Neuronal stem cell (in vitro differentiated cells): ENCODE measurements at regions not wholly inside any gene's neighbourhood (a gene's known extent, or its start where the extent isn't known, plus 50 kb on each side); places are given as distances from the start of the nearest gene placed in this dataset.

ENCODE experiments used
- DNase-seq: peaks from one replicate; pipeline ENCODE4 v3.0.0-alpha.2; 2013; ENCODE audit warnings: low spot score
- H2AFZ ChIP-seq: one replicate; pipeline ENCODE4 v1.6.1; 2013; ENCODE audit warnings: mild to moderate bottlenecking, low read length, inconsistent platforms
- H2AK5ac ChIP-seq: 2 replicates; pipeline ENCODE4 v1.6.1; 2013; ENCODE audit warnings: low read depth, mild to moderate bottlenecking, inconsistent platforms, low read length, moderate library complexity, mixed read lengths
- H2BK120ac ChIP-seq: 2 replicates; pipeline ENCODE4 v1.6.1; 2013; ENCODE audit warnings: low read depth, mild to moderate bottlenecking, inconsistent platforms, low read length, moderate library complexity, mixed read lengths
- H2BK12ac ChIP-seq: one replicate; pipeline ENCODE4 v1.6.1; 2013; ENCODE audit warnings: low read length, inconsistent platforms
- H2BK15ac ChIP-seq: 2 replicates; pipeline ENCODE4 v1.6.1; 2013; ENCODE audit warnings: mild to moderate bottlenecking, low read length, inconsistent platforms, mixed read lengths
- H2BK5ac ChIP-seq: one replicate; pipeline ENCODE4 v1.6.1; 2013; ENCODE audit warnings: inconsistent platforms, mild to moderate bottlenecking, low read length, moderate library complexity
- H3K14ac ChIP-seq: one replicate; pipeline ENCODE4 v1.6.1; 2013; ENCODE audit warnings: low read length, inconsistent platforms
- H3K18ac ChIP-seq: 2 replicates; pipeline ENCODE4 v1.6.1; 2013; ENCODE audit warnings: low read length, inconsistent platforms
- H3K23ac ChIP-seq: 2 replicates; pipeline ENCODE4 v1.6.1; 2013; ENCODE audit warnings: low read depth, mild to moderate bottlenecking, mixed read lengths, low read length, inconsistent platforms; ENCODE audit not compliant: poor library complexity
- H3K27ac ChIP-seq: replicated peaks from 3 replicates; pipeline ENCODE4 v1.5.1; 2013; ENCODE audit warnings: low read length, inconsistent platforms
- H3K27me3 ChIP-seq, 3 experiments: 2 replicates each; pipeline ENCODE4 v1.6.1; 2013; ENCODE audit warnings: low read length in 3 of 3, mild to moderate bottlenecking in 2 of 3, inconsistent platforms in 1 of 3, low read depth in 1 of 3, mixed read lengths in 1 of 3, moderate library complexity in 1 of 3; ENCODE audit not compliant: control insufficient read depth in 3 of 3, insufficient read depth in 3 of 3
- H3K36me3 ChIP-seq, 2 donors: replicated peaks in 1 of 2; 2 replicates each; pipeline ENCODE4 v1.6.1; 2013; ENCODE audit warnings: low read length in 2 of 2; ENCODE audit not compliant: control insufficient read depth in 2 of 2, insufficient read depth in 2 of 2
- H3K4ac ChIP-seq: 2 replicates; pipeline ENCODE4 v1.6.1; 2013; ENCODE audit warnings: inconsistent platforms, mild to moderate bottlenecking, low read length, moderate library complexity
- H3K4me1 ChIP-seq, 2 donors: 1 replicate in 1 of 2; 2 replicates in 1 of 2; pipeline ENCODE4 v1.6.1; 2013; ENCODE audit warnings: low read length in 2 of 2, low read depth in 1 of 2; ENCODE audit not compliant: control insufficient read depth in 2 of 2, insufficient read depth in 1 of 2
- H3K4me2 ChIP-seq: one replicate; pipeline ENCODE4 v1.6.1; 2013; ENCODE audit warnings: mild to moderate bottlenecking, low read length, inconsistent platforms; ENCODE audit not compliant: insufficient read depth, poor library complexity, severe bottlenecking
- H3K4me3 ChIP-seq, 2 donors: 2 replicates each; pipeline ENCODE4 v1.5.1; 2013; ENCODE audit warnings: low read length in 2 of 2, mild to moderate bottlenecking in 2 of 2, inconsistent platforms in 1 of 2, moderate library complexity in 1 of 2
- H3K79me1 ChIP-seq: one replicate; pipeline ENCODE4 v1.6.1; 2013; ENCODE audit warnings: low read depth, mild to moderate bottlenecking, inconsistent platforms, low read length, moderate library complexity
- H3K9ac ChIP-seq: one replicate; pipeline ENCODE4 v1.6.1; 2013; ENCODE audit warnings: mild to moderate bottlenecking, low read depth, low read length, inconsistent platforms; ENCODE audit not compliant: poor library complexity
- H3K9me3 ChIP-seq, 2 donors: replicated peaks in 1 of 2; 2 replicates each; pipeline versions ENCODE3 to v1.6.1; 2013; ENCODE audit warnings: low read length in 2 of 2, mild to moderate bottlenecking in 2 of 2, inconsistent platforms in 1 of 2, low read depth in 1 of 2, mixed read lengths in 1 of 2, moderate library complexity in 1 of 2; ENCODE audit not compliant: control insufficient read depth in 2 of 2, insufficient read depth in 1 of 2
- H4K8ac ChIP-seq: one replicate; pipeline ENCODE4 v1.6.1; 2013; ENCODE audit warnings: low read depth, mild to moderate bottlenecking, inconsistent platforms, low read length, moderate library complexity
- H4K91ac ChIP-seq: one replicate; pipeline ENCODE4 v1.6.1; 2013; ENCODE audit warnings: low read length, low read depth, mild to moderate bottlenecking, inconsistent platforms; ENCODE audit not compliant: poor library complexity
- WGBS, 2 donors: extraction: QIAGEN DNeasy Blood & Tissue Kit; methylation state at CpG; one replicate each; pipeline ENCODE4 v1.1.7; 2013; ENCODE audit warnings: missing lambda C conversion rate in 2 of 2, mixed read lengths in 1 of 2; ENCODE audit not compliant: insufficient read length in 2 of 2, insufficient replicate concordance in 1 of 2; ENCODE audit errors: extremely low coverage in 2 of 2; 5-methylcytosine and 5-hydroxymethylcytosine counted together

- no peak overlapping the region for H2AK5ac ChIP-seq
- no peak overlapping the region for H2BK5ac ChIP-seq
- H3K27ac ChIP-seq, result no peak overlapping the region
- no peak overlapping the region for H2BK12ac ChIP-seq
- no peak overlapping the region for H2BK15ac ChIP-seq
- H3K9me3 ChIP-seq, result no peaks in the 10 kb centered on the region
- H2AFZ ChIP-seq, result no peak overlapping the region
- H3K18ac ChIP-seq, result no peak overlapping the region
- H3K36me3 ChIP-seq, result no peaks in the 10 kb centered on the region
- no peaks in the 10 kb centered on the region for H3K79me1 ChIP-seq
- H3K9ac ChIP-seq, result no peak overlapping the region
- H4K8ac ChIP-seq, result no peak overlapping the region
- no peak overlapping the region for H4K91ac ChIP-seq
- no peak overlapping the region for H2BK120ac ChIP-seq
- WGBS, 2 donors, result no CpG with 5 or more reads among the region's 1 CpG
- DNase-seq, result no peak
- peak overlapping the region; percentile 20 for H3K23ac ChIP-seq
- no peaks in the 10 kb centered on the region for H3K27me3 ChIP-seq
- H3K4me2 ChIP-seq, result no peak overlapping the region
- no peak overlapping the region for H3K4ac ChIP-seq
- no peaks in the 10 kb centered on the region for H3K4me1 ChIP-seq
- no peak overlapping the region for H3K4me3 ChIP-seq
- no peak overlapping the region for H3K14ac ChIP-seq
Measured at GRCh38 chr20:17042122-17042521, 184.7 kb upstream of the PCSK2 start.

- no peak overlapping the region for H4K91ac ChIP-seq
- no peak overlapping the region for H2AFZ ChIP-seq
- H3K9ac ChIP-seq, result no peak overlapping the region
- no peak overlapping the region for H3K27ac ChIP-seq
- H3K4ac ChIP-seq, result no peak overlapping the region
- no peak overlapping the region for H2BK5ac ChIP-seq
- no peaks in the 10 kb centered on the region for H3K4me1 ChIP-seq
- H2AK5ac ChIP-seq, result no peak overlapping the region
- H2BK12ac ChIP-seq, result no peak overlapping the region
- no CpG with 5 or more reads among the region's 5 CpGs for WGBS, 2 donors
- no peak overlapping the region for H3K23ac ChIP-seq
- DNase-seq, result no peak
- no peak overlapping the region for H3K14ac ChIP-seq
- no peak overlapping the region for H3K4me2 ChIP-seq
- no peak overlapping the region for H4K8ac ChIP-seq
- H3K9me3 ChIP-seq, result no peaks in the 10 kb centered on the region
- no peaks in the 10 kb centered on the region for H3K27me3 ChIP-seq
- H3K36me3 ChIP-seq, result no peaks in the 10 kb centered on the region
- H2BK15ac ChIP-seq, result no peak overlapping the region
- no peak overlapping the region for H2BK120ac ChIP-seq
- no peak overlapping the region for H3K18ac ChIP-seq
- no peak overlapping the region for H3K4me3 ChIP-seq
- H3K79me1 ChIP-seq, result no peaks in the 10 kb centered on the region
Measured at GRCh38 chr20:17043323-17043722, 183.5 kb upstream of the PCSK2 start.

- no peak for DNase-seq
- Histone ChIP-seq H2BK120ac (no peak overlapping the region), H4K8ac (no peak overlapping the region), H3K27ac (no peak overlapping the region), H2BK5ac (no peak overlapping the region), H3K4me3 (no peak overlapping the region), H2AK5ac (no peak overlapping the region), H3K4me1 (no peaks in the 10 kb centered on the region), H3K79me1 (no peaks in the 10 kb centered on the region), H3K23ac (no peak overlapping the region), H2BK15ac (no peak overlapping the region), H2BK12ac (no peak overlapping the region), H3K9ac (no peak overlapping the region), H3K27me3 (no peaks in the 10 kb centered on the region), H3K14ac (no peak overlapping the region), H3K9me3 (no peaks in the 10 kb centered on the region), H3K4me2 (no peak overlapping the region), H3K36me3 (no peaks in the 10 kb centered on the region), H2AFZ (no peak overlapping the region), H3K18ac (no peak overlapping the region), H3K4ac (no peak overlapping the region), H4K91ac (no peak overlapping the region)
- no CpG with 5 or more reads among the region's 3 CpGs for WGBS, 2 donors
Measured at GRCh38 chr20:17044891-17045290, 181.9 kb upstream of the PCSK2 start.

GRCh38 chr20:17059465-17059864 lies 167.4 kb upstream of the PCSK2 start:
- DNase-seq, result no peak
- no CpG with 5 or more reads among the region's 7 CpGs for whole genome bisulfite sequencing, 2 donors
- Histone ChIP-seq H3K9ac (no peak overlapping the region), H4K8ac (no peak overlapping the region), H2BK120ac (no peak overlapping the region), H4K91ac (no peak overlapping the region), H3K9me3 (no peaks in the 10 kb centered on the region), H2AK5ac (no peak overlapping the region), H3K27ac (no peak overlapping the region), H3K4ac (no peak overlapping the region), H2BK5ac (no peak overlapping the region), H2BK12ac (no peak overlapping the region), H3K27me3 (no peaks in the 10 kb centered on the region), H3K79me1 (no peaks in the 10 kb centered on the region), H3K36me3 (no peaks in the 10 kb centered on the region), H2BK15ac (no peak overlapping the region), H3K4me1 (no peaks in the 10 kb centered on the region), H3K18ac (no peak overlapping the region), H3K4me2 (no peak overlapping the region), H2AFZ (no peak overlapping the region), H3K14ac (no peak overlapping the region), H3K23ac (no peak overlapping the region), H3K4me3 (no peak overlapping the region)
